ENCODE measurements at regions not wholly inside any gene's neighbourhood (a gene's known extent, or its start where the extent isn't known, plus 50 kb on each side); places are given as distances from the start of the nearest gene placed in this dataset.

DNA sequence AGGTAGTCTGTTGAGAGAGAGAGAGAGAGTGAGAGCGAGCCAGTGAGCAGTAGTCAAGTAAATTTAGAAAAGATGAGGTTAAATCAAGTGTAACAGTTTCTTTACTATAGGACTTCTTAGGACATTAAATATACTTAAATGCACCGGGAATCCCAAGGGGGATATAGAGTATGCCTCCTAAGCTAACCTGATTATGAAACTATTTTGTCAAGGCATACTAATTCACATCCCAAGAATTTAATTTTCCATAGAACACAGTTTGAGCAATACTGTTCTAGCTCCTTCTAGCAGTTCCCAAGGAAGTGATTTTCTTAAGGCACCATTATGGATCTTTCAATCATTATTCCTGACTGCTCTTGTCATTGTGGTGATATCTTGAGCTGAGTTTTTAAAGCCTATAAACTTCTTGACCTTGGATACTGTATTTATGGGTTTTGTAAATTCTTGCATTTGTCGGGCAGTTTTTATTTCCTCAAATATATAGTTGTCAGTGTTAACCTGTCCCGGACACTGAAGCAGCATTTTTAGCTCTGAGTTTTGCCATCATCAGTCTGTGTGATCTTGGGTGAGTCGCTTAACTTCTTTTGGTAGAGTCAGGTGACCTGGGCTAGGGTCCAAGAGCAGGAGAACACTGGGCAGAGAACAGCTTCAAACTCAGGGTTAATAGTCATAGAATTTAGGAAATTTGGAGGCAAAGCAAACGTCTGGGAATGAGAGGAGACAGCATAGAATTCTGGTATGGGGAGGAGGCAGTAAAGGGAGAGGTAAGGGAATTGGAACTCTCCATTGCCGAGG lies 196.5 kb upstream of the FRMD6 start:
- TF ChIP-seq YY1 (IDR thresholded peaks at IDR 0.05; ENCODE audit: insufficient read depth, insufficient read length) (no peak), SUZ12 (IDR thresholded peaks at IDR 0.05; ENCODE audit: extremely low read depth, insufficient read depth, insufficient read length) (no peak)
